LNCaP clone FGC (cell line): ENCODE measurements at regions not wholly inside any gene's neighbourhood (a gene's known extent, or its start where the extent isn't known, plus 50 kb on each side); places are given as distances from the start of the nearest gene placed in this dataset.
"Not testable (repeated sequence)": the region's sequence is repeated elsewhere in the genome, so short reads cannot be mapped to it uniquely, and the experiment has no call there.

ENCODE experiments used
- DNase-seq: peaks from one replicate; pipeline ENCODE4 v3.0.0-alpha.2; 2011; ENCODE audit warnings: low read depth
- H3K4me3 ChIP-seq: 2 replicates; pipeline ENCODE4 v1.5.1; 2011; ENCODE audit warnings: mild to moderate bottlenecking, low read depth, low read length, control low read depth
- CTCF ChIP-seq: IDR thresholded peaks from 2 replicates; pipeline ENCODE4 v1.5.1; 2012; ENCODE audit warnings: mild to moderate bottlenecking; ENCODE audit not compliant: control insufficient read depth, insufficient read depth; ENCODE audit errors: extremely low read depth

DNA sequence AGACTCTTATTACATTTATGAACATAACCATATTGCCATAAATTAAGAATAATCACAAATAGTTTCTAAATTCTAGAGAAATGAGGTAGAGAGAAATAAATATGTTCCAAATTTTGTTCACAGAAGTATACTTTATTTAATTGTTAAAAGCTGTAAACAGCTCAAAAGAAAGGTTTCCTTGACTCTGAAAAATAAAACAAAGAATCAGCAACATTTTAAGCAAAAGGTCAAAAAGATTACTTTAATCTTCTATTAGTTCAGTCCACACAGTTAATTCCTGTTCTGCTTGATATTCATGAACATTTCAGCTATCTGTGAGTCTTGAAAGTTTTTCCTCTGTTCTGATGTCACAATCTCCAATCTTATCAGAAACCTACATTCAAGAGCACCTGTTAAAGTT lies 197.9 kb downstream of the GJA1 start:
- TF ChIP-seq CTCF: no peak
- H3K4me3 ChIP-seq: no peak overlapping the region

DNA sequence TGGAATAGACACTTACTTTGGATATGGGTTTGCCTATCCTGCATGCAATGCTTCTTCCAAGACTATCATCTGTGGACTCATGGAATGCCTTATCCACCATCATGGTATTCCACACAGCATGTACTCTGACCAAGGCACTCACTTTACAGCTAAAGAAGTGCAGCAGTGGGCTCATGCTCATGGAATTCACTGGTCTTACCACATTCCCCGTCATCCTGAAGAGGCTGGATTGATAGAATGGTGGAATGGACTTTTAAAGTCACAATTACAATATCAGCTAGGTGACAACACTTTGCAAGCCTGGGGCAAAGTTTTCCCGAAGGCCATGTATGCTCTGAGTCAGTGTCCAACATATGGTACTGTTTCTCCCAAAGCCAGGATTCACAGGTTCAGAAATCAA lies 199.1 kb downstream of the GJA1 start:
- not testable (repeated sequence) for H3K4me3 ChIP-seq, DNase-seq

More for the DNA sequence above, 197.9 kb downstream of the GJA1 start:
- no peak for DNase-seq

- no peak for DNase-seq
- TF ChIP-seq CTCF: no peak
- H3K4me3 ChIP-seq: no peak overlapping the region
Measured at GRCh38 chr6:121635355-121635754, 199.9 kb downstream of the GJA1 start.

GRCh38 chr6:121636217-121636616 lies 200.8 kb downstream of the GJA1 start:
- not testable (repeated sequence) for H3K4me3 ChIP-seq, DNase-seq

DNA sequence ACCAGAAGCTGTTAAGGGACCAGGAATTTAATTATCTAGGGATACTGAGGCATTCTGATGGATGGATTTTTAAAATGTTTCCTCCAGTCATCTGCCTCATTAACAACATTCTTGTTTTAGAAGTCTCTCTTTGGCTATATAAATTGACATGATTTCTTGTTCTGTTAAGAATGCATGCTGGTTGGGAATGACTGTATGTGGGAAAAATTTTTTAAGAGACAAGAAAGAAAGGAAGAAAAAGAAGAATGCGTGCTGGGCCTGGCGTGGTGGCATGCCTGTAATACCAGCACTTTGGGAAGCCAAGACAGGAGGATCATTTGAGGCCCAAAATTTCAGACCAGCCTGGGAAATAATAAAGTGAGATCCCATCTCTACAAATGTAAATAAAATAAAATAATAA lies 203.6 kb downstream of the GJA1 start:
- DNase-seq: no peak
- TF ChIP-seq CTCF: no peak
- no peak overlapping the region for H3K4me3 ChIP-seq

DNA sequence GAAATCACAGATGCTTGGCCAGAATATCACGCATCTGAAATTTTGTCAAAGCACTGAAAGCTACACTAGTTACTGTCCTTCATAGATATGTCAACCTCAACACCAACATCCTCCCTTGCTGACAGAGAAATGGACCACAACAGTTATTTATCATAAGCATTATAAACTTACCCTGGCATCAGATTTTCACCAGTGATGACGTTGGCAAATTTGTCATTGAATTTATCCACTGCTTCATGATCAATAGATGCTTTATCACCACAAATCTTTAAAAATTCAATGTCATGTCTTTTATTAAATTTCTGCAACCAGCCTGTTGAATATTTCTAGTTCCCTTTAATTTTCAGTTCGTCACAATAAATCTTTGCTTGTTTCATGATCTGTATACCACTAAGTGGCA lies 205.7 kb downstream of the GJA1 start:
- no peak overlapping the region for H3K4me3 ChIP-seq
- no peak for TF ChIP-seq CTCF
- no peak for DNase-seq

DNA sequence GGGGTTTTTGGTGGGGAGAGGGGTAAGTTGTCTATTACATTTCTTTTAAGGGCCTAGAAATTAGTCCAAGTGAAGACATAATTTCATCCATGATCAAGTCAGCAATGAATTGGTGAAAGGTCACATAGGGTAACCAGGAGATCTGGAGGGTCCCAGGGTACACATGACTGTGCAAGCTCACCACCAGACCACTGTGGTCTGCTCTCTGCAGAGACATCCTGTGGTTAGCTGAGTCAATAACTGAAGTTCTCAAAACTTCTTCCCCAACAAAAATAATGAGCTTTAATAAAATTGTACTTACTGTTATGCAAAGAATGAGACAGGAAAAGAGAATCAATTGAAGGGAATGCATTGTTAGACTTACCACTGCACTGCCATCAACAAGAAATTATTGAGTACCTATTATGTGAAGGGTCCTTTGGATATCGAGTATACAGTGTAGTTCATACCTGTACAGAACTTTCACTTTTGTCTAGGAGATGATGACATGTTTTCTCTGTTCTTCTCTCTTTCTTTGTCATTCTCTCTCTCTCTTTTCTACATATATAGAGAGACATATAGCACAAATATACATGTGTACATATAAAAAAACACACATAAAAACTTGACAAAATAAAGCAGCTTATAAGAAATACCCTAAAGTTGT lies 209.8 kb downstream of the GJA1 start:
- no peak for TF ChIP-seq CTCF
- no peak overlapping the region for H3K4me3 ChIP-seq
- no peak for DNase-seq

GRCh38 chr6:121647905-121648304 lies 212.5 kb downstream of the GJA1 start:
- TF ChIP-seq CTCF: no peak
- DNase-seq: no peak
- H3K4me3 ChIP-seq: no peak overlapping the region
